Cardiac muscle cell (in vitro differentiated cells and primary cell): ENCODE measurements at regions not wholly inside any gene's neighbourhood (a gene's known extent, or its start where the extent isn't known, plus 50 kb on each side); places are given as distances from the start of the nearest gene placed in this dataset.

Experiments
- DNase-seq, 2 donors: peaks; one replicate each; pipeline versions ENCODE4 v3.0.0 to v3.0.0-alpha.2; 2010 to 2017; ENCODE audit warnings: low read depth in 1 of 2, low spot score in 1 of 2
- H3K27ac ChIP-seq: fragments of 200-600 bp; sonication (generic); 2 replicates; pipeline ENCODE4 v1.5.1; 2016
- H3K27me3 ChIP-seq: fragments of 200-600 bp; sonication (generic); 2 replicates; pipeline ENCODE4 v1.6.0; 2016; ENCODE audit warnings: control low read depth
- H3K36me3 ChIP-seq: fragments of 200-600 bp; sonication (generic); 2 replicates; pipeline ENCODE4 v1.5.1; 2016; ENCODE audit warnings: control low read depth
- H3K4me1 ChIP-seq: fragments of 200-600 bp; sonication (generic); 2 replicates; pipeline ENCODE4 v1.8.1; 2017; ENCODE audit warnings: low read depth, mild to moderate bottlenecking, mixed run types
- H3K4me3 ChIP-seq: fragments of 200-600 bp; sonication (generic); 2 replicates; pipeline ENCODE4 v1.5.1; 2016; ENCODE audit warnings: mild to moderate bottlenecking
- H3K9me3 ChIP-seq: fragments of 200-600 bp; sonication (generic); 2 replicates; pipeline ENCODE4 v1.5.1; 2017; ENCODE audit warnings: low read depth, mild to moderate bottlenecking, control low read depth
- TF ChIP-seq, protein P1 (sequence below): IDR thresholded peaks from 2 replicates; pipeline ENCODE4 v1.5.1; 2012; ENCODE audit warnings: low read depth, mild to moderate bottlenecking, low read length

DNA sequence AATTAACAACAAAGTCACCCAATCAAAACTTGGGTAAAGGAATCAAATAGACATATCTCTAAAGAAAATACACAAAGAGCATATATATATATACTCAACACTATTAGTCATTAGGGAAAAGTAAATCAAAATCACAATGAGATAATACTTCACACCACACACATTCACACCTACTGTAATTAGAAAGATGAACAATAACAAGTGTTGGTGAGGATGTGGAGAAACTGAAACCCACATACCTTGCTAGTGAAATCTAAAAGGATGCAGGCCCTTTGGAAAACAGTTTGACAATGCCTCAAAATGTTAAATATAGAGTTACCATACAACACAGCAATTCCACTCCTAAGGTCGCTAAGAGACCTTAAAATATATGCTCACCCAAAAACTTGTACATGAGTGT, 177.1 kb downstream of the ANKRD60 start:
- H3K27ac ChIP-seq = no peak overlapping the region
- H3K27me3 ChIP-seq = no peaks in the 10 kb centered on the region
- H3K4me3 ChIP-seq = no peak overlapping the region
- no peak for DNase-seq
- TF ChIP-seq, protein P1, sequence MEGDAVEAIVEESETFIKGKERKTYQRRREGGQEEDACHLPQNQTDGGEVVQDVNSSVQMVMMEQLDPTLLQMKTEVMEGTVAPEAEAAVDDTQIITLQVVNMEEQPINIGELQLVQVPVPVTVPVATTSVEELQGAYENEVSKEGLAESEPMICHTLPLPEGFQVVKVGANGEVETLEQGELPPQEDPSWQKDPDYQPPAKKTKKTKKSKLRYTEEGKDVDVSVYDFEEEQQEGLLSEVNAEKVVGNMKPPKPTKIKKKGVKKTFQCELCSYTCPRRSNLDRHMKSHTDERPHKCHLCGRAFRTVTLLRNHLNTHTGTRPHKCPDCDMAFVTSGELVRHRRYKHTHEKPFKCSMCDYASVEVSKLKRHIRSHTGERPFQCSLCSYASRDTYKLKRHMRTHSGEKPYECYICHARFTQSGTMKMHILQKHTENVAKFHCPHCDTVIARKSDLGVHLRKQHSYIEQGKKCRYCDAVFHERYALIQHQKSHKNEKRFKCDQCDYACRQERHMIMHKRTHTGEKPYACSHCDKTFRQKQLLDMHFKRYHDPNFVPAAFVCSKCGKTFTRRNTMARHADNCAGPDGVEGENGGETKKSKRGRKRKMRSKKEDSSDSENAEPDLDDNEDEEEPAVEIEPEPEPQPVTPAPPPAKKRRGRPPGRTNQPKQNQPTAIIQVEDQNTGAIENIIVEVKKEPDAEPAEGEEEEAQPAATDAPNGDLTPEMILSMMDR = no peak
- H3K9me3 ChIP-seq = no peaks in the 10 kb centered on the region
- no peaks in the 10 kb centered on the region for H3K4me1 ChIP-seq
- H3K36me3 ChIP-seq = no peaks in the 10 kb centered on the region

DNA sequence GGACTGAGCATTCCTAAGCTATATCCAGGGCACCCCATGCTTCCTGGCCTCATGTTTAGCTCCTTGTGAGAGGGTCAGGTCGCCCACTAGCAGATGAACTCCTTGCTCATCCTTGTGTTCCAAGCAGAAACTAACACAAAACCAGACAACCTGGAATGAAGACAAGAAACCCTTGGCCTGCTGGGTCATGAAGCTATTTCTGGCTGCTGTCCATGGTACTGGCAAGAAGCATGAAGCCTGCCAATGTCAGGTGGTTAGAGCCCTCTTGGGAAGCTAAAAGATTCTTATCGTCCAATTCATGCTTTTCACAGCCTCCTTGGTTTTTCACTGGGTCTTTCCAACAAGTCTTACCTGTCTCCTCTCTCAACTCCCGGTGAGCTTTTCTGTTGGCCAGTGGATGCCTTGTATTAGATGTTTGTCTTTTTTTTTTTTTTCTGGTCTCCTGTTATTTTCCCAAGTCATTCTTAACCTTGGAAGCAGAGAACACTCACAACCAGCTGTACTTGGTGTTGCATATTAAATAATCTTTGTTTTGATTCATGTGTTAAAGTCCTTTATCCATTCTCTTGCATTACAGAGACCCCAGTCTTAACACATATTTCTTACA, 180.3 kb downstream of the ANKRD60 start:
- Histone ChIP-seq H3K9me3 (no peaks in the 10 kb centered on the region), H3K4me1 (no peaks in the 10 kb centered on the region)
- TF ChIP-seq, protein P1 = no peak

DNA sequence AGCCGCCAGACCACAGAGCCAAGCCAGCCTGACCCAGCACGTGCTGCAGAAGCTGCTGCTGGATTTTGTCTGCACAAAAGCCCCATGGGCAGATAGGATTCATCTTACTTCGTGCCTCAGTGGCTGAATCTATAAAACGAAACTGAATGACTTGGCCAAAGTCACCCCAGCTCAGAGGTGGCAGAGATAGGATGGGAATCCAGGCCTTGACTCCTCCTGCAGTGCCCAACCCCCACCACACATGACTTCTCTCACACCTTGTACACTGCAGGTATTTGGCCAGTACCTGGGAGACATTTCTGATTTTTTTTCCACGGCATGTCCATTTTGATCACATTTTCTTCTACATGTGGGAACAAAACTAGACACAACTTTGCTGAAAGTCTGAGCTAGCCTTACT, 182.1 kb downstream of the ANKRD60 start:
- H3K36me3 ChIP-seq = no peaks in the 10 kb centered on the region
- no peak overlapping the region for H3K27ac ChIP-seq
- no peaks in the 10 kb centered on the region for H3K4me1 ChIP-seq
- TF ChIP-seq, protein P1 = no peak
- H3K27me3 ChIP-seq = peaks cover 12% of the 10 kb centered on the region
- no peak overlapping the region for H3K4me3 ChIP-seq
- DNase-seq = no peak
- no peaks in the 10 kb centered on the region for H3K9me3 ChIP-seq

More for the DNA sequence above, 180.3 kb downstream of the ANKRD60 start:
- H3K27ac ChIP-seq = no peak overlapping the region
- no peak overlapping the region for H3K4me3 ChIP-seq
- peaks cover 11% of the 10 kb centered on the region for H3K27me3 ChIP-seq
- peak; percentile 60 to 80 for DNase-seq
- no peaks in the 10 kb centered on the region for H3K36me3 ChIP-seq

DNA sequence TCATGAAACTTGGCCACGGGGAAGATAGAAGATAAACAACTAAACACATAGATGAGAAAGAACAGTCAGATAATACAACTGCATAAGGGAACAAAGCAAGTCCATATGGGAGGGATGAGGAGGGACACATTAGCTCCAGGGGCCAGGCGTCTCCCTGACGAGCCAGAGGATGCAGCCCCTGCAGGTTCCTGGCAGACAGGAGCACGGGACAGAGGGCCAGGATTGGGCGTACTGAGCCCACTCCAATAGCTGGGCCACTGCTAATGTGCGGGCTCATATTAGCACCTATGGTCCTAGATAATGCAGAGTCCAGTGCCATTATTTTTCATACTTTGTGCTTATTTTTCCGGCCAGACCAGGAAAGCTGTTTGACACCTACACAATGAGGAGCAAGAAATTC, 182.9 kb downstream of the ANKRD60 start:
- no peak for DNase-seq
- TF ChIP-seq, protein P1 = no peak
- H3K4me3 ChIP-seq = no peak overlapping the region
- peaks cover 12% of the 10 kb centered on the region for H3K27me3 ChIP-seq
- H3K27ac ChIP-seq = no peak overlapping the region
- no peaks in the 10 kb centered on the region for H3K36me3 ChIP-seq
- H3K4me1 ChIP-seq = no peaks in the 10 kb centered on the region
- no peaks in the 10 kb centered on the region for H3K9me3 ChIP-seq

DNA sequence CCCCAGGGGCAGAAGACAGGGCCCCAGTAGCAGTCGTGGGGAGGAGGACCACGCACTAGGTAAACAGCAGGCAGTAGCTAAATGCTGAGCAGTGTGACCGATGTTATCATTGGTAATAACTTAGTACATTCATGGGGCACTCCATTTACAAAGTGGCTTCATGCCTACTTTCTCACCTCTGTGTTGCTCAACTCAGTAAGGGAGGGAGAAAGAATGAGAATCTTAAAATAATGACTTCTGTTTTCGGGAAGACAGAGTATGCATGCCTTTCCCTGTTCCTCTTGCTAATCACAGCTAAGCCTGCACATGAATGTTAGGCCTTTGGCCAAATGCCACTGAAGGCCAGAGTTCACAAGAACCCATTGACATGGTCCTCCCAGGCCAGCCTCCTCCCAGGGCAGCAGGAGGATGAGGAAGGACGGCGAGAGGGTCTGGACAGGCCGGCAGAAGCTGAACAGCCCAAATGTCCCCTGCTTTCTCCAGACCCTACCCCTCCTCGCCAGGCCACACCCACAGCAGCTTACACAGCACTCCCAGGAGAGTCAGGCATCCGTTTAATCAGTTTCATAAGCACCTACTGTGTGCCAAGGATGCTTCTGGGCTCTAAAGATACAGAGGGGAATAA, 183.4 kb downstream of the ANKRD60 start:
- Histone ChIP-seq H3K36me3 (no peaks in the 10 kb centered on the region), H3K27ac (no peak overlapping the region), H3K4me1 (no peaks in the 10 kb centered on the region), H3K9me3 (no peaks in the 10 kb centered on the region), H3K4me3 (no peak overlapping the region), H3K27me3 (peaks cover 12% of the 10 kb centered on the region)
- DNase-seq = no peak
- TF ChIP-seq, protein P1 = no peak
